ENCODE measurements at regions not wholly inside any gene's neighbourhood (a gene's known extent, or its start where the extent isn't known, plus 50 kb on each side); places are given as distances from the start of the nearest gene placed in this dataset.

- TF ChIP-seq CTCF (IDR thresholded peaks at IDR 0.05) (no peak), POLR2A (IDR thresholded peaks at IDR 0.05) (no peak)
Observed at GRCh38 chr2:239668042-239668441, 267.2 kb upstream of the HDAC4 start.

Data from tibial nerve (tissue), 3 donors.